HG03103 (cell line): ENCODE measurements at regions not wholly inside any gene's neighbourhood (a gene's known extent, or its start where the extent isn't known, plus 50 kb on each side); places are given as distances from the start of the nearest gene placed in this dataset.

Source experiments
- ATAC-seq: cut with Tn5 transposase; IDR thresholded peaks from one replicate; pipeline ENCODE4 v1.9.1; 2021; ENCODE audit warnings: low read depth; ENCODE audit not compliant: unreplicated experiment

DNA sequence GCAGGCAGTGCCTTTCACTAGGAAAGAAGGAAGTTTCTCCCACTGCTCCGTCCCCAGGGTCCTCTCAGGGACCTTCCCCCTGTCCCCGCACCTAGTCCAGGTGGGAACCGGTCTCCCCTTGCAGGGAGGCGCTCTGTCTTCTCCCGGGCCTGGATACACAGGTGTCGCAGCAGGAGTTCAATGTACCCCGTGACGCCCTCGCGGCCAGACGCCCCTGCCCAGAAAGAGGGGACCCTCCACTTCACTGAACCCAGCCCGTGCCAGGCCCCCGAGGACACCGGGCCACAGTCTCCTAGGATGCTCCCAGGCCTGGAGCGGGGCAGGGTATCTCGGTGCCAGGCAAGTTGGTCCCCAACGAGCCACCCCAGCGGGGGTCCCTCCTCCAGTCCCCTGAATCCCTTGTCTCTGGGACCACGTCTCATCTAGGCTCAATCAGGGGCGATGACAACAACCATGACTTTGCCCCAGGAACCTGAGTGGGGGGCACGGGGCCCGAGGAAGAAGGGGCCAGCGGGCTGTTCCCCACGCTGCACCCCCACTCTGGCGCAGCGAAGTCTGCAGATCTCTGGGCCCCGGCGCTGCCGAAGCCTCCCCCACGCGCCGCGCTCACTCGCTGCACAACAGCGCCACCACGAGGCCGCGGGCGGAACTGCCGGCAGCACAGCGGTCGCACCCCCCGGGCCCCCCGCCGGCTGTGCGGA lies 103.0 kb downstream of the EDN3 start:
- no peak for ATAC-seq

DNA sequence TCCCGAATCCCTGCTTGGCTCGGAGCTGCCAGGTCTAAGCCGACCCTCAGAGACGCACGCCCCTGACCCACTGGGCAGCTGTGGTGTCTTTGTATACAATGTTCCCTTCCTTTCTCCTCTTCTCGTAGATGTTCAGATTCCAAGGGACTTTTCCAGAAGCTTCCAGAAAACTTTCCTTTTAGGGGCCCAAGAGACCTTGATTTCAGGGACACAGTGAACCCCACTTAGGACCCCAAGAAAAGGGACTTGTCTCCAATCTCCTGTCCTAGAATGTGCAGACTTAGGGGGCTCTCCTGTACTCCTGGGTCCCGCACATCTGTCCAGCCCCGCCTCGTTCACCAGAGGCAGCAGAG lies 103.5 kb downstream of the EDN3 start:
- ATAC-seq, result no peak

DNA sequence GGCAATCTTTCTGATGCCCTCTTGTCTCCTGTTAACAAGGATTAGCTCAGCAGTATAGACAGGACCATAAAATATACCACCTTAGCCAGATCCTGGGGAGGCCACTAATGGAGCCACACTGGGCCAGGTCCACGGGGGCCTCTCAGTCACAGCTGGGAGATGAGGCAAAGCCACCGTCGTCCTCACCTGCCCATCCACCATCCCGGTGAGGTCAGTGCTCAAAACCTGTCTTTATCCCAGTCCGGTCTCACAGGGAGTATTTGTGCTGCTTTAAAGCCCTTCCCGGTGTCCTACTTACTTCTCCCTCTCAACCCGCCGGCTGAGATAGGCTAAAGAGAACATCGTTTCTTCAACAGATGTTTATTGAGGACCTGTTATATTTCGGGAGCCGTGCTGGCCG lies 104.3 kb downstream of the EDN3 start:
- ATAC-seq, result no peak

DNA sequence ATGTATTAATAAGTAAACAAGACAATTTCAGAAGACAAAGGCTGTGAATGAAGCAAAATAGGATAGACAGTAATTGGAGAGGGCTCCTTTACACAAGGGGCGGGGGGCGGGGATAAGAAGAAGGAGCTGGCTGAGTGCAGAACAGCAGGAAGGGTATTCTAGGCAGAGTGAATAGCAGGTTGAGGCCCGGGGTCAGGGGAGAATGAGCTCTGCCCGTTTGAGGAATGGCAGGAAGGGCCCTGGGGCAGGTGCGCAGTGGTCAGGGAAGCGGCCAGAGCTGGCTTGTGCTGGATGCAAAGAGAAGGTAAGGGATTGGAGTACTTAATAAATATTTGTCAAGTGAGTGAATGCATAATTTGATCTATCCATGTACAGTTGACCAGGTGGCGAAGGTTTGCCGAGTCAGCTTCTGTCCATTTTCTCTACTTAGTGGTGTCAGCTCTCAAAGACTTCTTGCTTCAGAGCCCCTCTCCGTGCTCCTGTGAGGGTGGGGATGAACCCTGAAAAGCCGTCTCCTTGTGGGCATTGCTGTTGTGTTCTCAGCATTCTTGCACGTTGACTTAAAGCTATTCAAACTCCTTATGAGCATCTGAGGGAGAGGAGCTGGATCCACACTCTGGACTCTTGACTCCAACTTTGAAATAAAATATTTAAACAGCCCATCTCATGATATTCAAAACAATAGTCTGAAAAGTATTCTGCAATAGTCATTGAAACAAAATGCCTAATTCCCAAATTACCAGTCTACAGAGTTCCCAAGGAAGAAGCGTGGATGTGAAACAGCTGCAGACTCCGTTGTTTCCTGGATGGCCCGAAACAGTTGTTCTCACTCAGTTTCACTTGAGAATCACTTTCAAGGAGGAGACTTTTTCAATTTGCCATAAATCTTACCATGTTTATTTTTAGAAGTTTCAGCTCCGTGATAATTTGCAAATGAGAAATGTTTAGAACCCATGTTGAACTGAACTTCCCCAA lies 105.1 kb downstream of the EDN3 start:
- no peak for ATAC-seq

DNA sequence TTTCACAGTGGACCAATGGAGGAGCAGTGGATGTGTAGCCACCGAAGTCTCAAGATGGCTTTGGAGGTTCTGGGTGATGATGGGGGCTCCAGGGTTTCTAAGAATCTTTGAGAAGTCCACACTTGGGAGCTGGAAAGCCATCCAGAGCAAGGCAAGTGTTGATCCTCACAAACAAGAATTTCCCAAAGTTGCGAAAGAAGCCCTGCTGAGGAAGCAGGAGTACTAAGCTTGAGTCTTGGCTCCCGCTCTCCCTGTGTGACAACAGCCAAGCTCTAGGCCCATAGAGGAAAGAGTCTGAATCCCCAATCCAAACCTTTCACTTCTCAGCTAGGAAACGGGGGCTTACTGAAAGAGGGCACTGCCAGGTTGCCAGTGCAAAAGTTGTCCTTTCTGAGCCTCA lies 106.0 kb downstream of the EDN3 start:
- ATAC-seq, result no peak

DNA sequence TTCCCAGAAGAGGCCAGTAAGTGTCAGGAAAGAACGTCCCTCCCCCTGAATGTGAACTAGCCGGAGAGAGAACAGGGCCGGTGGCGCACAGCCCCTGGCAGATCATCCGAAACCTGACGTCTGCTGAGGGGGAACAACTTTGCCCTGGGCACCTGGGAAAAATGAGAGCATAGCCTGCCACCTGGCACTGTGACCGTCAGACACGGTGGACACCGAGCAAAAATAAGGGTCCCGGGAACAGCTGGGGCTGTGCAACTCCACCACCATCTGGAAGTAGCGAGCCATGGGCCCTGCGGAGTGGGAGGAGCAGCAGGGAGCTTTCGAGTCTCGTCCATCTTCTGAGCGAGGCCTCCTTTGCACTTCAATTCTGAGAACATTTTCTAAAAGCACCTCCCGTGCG lies 110.8 kb downstream of the EDN3 start:
- no peak for ATAC-seq

DNA sequence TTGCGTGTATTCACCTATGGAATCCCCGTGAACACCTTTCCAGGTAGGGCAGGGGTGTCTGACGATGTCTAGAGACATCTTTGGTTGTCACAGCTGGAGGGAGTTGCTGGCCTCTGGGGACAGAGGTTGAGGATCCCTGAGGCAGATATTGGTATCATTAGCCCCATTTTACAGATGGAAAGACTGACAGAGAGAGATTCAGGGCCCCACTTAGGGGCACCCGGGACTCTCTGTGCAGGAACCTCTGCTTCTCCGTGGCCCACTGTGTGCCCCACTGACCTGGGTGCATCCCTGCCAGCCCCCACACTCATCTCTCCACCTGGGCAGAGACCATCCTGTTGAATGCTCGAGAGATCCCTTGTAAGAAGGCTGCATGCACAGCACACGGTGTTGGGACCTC lies 111.2 kb downstream of the EDN3 start:
- no peak for ATAC-seq

DNA sequence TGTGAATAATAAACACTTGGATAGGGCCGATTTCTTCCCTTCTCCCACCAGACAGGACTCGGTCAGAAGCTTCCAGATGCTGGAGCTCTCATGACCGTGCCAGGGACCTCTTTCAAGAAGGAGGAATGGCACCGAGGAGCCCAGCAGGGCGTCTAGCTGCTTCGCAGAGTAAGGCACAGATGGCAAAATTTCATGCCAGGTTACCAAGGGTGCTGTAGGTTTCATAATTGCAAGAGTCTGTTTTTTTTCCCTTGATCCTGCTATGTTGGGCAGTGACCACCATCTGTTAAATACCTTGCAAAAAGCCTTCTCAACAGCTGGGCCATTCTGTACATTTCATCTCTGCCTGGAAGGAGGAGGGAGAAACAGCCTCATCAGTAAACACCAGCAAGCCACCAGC lies 111.8 kb downstream of the EDN3 start:
- no peak for ATAC-seq

DNA sequence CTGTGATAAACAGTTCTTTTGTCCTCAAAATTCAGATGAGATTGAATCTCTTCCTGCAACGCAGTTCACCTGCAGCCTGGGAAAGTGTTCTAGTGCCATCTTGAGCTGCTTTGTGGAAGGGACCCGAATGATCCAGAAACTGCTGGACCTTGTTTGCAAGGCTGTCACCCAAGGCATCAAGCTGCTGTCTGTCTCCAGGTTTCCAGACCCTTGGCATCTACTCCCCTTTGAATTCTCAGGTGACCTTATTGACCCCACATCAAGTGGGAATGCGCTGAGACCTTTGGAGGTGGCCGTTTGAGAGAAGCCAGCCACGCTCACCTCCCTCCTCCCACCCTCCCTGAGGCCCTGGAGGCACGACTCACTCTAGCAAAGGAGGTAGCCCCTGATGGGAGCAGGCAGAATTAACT lies 112.5 kb downstream of the EDN3 start:
- no peak for ATAC-seq

DNA sequence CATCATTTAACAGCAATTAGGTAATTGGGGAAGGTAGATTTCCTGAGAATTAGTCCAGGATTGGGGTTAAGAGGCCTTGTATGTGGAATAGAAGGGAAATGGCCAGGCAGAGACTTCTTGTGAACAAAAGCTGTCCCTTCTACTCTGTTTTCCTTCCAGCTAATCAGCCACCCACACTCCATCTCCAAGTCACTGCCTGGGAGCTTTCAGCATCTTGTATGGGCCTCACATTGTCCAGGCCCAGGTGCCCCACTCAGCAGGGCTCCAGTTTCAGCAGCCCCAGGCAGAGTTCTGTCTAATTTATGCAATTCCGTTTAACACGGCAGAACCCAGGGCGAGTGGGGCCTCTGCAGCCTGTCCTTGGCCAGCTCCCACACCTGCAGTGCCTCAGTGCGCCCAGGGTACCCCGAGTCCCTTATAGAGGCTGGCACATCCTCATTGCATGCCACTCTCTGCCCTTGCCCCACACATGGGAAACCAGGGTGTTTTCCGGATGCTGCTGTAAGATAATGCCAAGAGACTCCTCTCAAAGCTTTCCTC lies 113.0 kb downstream of the EDN3 start:
- no peak for ATAC-seq

DNA sequence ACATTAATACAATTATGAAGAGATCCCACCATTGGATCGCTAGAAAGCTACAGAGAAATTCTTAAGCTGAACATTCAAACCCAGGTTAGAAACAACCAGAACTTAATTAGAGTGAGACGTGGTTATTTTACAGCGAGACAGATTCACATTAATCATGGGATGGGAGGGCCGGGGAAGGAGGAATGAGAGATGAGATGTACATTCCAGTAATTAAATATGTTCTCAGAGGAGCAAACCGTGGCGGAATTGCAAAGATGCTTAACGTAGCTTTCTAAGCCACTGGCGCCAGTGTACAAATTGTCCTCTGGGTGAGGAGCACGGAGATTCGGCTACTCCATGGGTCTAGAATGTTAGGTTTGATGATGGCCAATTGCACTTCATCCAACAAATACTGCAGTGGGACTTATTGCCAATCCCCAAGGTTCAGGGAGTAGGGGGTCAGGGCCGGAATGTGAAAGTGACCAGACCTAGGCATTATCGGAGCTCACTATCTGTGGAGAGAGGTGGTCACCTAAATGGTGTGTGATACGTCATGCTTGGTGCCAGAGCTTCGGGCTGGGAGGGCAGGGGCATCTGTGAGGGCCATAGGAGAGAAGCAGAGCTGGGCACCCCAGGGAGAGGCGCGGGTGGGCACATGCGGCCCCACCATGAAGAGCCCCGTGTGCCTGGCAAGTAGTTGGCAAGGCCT lies 114.7 kb downstream of the EDN3 start:
- no peak for ATAC-seq

DNA sequence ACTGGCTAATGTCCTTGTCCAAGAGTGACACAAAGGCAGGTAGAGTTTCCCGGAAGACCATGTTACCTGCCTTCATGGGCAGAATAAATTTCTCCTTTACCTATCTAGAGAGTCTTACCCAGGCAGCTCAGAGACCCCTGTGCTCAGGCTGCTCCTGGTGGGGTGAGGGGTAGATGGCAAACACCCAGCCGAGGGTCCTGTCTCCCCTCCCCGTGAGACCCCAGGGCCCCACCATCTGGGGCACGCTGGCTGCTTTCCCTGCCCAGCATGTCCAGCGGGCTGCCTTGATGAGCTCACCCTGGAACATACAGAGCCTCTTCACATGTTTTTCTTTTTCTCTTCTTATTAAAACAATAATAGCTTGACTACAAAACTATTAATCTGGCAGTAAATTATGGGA lies 116.5 kb downstream of the EDN3 start:
- ATAC-seq, result no peak

DNA sequence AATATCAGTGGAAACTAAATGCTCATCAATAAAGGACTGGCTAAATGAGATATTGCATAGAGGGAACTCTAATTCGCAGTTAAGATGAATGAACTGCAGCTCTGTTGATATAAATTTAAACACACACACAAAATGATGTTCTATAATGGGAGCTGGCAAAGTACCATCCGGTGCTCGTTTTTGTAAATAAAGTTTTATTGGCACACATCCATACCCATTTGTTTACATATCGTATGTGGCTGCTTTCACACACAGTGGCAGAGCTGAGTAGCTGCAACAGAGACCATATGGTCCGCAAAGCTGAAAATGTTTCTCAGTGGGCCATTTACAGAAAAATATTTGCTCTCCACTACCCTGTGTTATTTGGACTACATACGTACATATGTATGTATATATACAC lies 120.7 kb downstream of the EDN3 start:
- ATAC-seq, result no peak

DNA sequence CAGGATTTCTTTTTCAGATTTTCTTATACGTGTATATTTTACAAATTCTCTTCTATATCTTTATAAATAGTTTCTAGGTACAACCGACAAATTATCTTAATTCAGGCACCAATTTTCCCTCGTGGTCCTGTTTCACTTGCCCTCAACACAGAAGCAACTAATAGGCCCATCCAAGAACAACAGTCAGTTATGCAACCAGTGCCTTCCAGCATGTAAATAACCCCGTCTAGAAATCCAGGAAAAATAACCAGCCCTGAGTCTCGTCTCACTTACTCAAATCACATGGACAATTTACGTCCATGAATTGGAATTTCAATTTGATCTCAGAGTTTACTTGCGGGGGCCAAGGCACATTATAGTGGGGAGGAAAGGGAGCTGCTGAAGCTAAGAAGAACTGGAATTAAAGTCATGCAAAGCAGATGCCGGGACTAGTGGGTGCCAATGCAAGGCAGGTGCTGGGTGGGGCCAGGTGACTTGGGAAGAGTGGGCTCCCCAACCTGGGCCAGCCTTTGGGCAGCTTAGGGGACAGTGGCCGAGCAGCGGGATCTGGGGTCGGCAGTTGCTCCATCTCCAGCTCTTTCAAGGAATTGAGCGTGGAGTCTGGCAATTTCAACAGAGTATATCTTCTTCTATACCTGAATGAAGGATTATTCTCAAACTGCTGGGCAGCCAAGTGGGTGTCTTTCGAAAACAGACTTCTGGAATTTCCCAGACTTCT lies 121.7 kb downstream of the EDN3 start:
- ATAC-seq, result no peak

DNA sequence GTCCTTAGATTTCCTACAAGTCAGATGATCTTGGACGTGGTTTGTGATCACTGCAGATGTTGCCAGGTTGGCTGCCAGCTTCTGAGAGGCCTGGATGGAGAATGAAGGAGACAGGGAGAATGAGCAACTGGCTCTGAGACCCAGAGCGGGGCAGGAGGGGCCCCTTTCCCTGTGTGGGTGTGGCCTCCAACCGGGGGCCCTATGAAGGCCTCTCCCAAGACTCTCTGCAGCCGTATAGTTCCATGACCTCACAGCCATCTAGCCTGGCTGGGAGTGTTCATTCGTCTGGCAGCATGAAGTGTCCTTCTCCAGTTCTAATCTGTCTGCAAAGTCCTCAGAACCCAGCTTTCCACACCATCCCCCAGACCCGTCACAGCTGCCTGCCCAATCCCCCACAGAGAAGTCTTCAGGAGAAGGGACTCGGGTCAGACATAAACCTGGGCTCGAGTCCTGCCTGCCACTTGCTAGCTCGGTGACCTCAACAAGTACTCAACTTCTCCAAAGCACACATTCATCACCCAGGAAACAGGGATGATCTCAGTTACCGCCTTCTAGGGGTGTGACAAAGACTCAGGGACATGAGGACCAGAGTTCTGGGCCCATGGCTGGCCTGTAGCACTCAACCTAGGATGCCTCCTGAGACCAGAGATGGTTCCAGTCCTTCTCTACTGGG lies 122.6 kb downstream of the EDN3 start:
- no peak for ATAC-seq

DNA sequence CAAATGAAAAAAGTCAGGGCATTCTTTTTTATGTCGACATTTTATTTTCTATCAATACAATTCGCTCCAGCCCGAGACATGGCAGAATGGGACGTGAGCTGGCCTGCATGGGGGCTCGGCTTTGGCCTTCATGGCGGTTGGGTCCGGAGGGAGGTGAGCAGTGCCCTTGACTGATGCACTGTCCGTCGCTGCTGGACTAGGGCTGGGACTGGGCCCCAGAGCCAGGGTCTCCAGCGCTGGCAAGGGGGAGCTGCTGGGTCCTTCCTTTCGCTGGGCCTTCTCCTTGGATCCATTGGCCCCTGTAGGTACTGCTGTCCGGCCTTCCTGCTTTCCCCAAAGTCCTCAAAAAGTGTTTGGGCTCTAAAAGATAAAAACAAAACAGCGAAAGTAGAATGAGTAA lies 124.6 kb downstream of the EDN3 start:
- ATAC-seq, result no peak

DNA sequence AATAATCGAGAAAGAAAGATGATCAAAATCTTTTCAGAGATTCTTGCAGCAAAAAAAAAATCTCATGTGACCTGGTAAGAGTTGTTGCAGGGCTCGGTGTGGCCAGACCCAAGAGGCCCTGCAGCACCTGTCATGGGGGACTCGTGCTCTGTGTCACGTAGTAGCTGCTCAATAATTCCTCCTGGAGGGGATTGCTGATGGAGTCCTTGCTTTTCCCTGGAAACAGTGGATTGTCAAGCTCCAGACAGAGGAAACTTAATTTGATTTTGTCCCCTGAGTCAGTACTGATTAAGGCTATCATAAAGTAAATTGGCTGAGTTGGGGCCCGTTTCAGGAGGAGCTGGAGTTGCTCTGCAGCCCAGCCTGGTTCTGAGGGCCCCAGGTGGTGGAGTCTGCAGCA lies 125.2 kb downstream of the EDN3 start:
- no peak for ATAC-seq

DNA sequence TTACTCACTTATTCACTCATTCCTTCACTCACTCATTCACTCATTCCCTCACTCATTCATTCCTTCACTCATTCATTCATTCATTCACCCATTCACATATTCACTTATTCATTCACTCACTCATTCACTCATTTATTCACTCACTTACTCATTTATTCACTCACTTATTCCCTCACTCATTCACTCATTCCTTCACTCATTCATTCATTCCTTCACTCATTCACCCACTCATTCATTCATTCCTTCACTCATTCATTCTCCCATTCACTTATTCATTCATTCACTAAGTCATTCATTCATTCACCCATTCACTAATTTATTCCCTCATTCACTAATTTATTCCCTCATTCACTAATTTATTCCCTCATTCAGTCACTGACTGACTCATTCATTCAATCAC lies 127.6 kb downstream of the EDN3 start:
- ATAC-seq, result no peak

DNA sequence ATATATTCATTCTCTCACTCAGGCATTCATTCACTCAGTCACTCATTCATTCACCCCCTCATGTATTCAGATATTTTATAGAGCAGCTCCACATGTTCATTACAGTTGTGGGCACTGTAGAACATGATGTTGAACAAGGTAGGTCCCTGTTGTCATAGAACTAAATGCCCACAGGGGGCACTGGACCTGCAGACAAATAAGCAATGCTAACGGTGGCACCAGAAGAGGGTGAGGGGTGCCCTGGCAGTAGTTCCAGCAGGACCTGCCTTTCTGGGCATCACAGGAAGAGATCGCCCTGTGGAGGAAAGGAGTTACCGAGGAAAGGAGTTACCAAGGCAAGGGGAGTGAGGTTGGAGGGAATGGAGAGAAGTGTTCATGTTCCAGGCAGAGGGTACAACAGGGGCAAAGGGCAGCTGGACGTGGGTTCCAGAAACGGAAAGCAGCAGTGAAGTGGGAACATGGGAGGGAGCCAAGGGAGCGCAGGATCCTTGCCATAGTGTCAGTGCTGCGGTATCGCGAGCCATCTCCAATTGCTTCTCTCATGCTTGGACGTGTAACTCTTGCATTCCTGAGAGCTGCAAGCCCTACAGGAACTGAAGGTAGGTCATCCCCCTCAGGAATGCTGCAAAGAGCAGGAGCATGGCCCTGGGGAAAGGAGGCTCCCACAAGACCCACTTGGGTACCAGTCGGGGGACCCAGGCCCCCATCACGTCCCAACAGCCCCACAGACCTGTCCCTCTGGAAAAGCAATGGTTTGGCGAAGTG lies 128.2 kb downstream of the EDN3 start:
- no peak for ATAC-seq
